OCI-LY1 (cell line): ENCODE measurements at regions not wholly inside any gene's neighbourhood (a gene's known extent, or its start where the extent isn't known, plus 50 kb on each side); places are given as distances from the start of the nearest gene placed in this dataset.

ENCODE experiments used
- H2AFZ ChIP-seq: fragments of 200-600 bp; sonication (generic), shearing (Covaris generic); 2 replicates; pipeline ENCODE4 v1.6.0; 2014; ENCODE audit warnings: antibody characterized with exemption, mild to moderate bottlenecking, low read length
- H3F3A ChIP-seq: fragments of 200-600 bp; sonication (generic), shearing (Covaris generic); 2 replicates; pipeline ENCODE4 v1.6.0; 2014; ENCODE audit warnings: mild to moderate bottlenecking, antibody characterized with exemption, low read length, moderate library complexity; ENCODE audit not compliant: insufficient read depth
- H3K27ac ChIP-seq: fragments of 200-600 bp; sonication (generic); 2 replicates; pipeline ENCODE4 v1.5.1; 2014; ENCODE audit warnings: low read length, mixed run types, mild to moderate bottlenecking, low read depth; ENCODE audit not compliant: poor library complexity, severe bottlenecking
- H3K27me3 ChIP-seq: fragments of 200-600 bp; sonication (generic); 2 replicates; pipeline ENCODE4 v1.6.0; 2014; ENCODE audit warnings: antibody characterized with exemption, mild to moderate bottlenecking, low read length, moderate library complexity; ENCODE audit not compliant: insufficient read depth
- H3K36me3 ChIP-seq: fragments of 200-600 bp; sonication (generic); 2 replicates; pipeline ENCODE4 v1.6.1; 2014; ENCODE audit warnings: mild to moderate bottlenecking, antibody characterized with exemption, low read length, moderate library complexity, mixed read lengths; ENCODE audit not compliant: insufficient read depth
- H3K4me1 ChIP-seq: fragments of 200-600 bp; sonication (generic); 2 replicates; pipeline ENCODE4 v1.5.1; 2014; ENCODE audit warnings: mild to moderate bottlenecking, low read length, moderate library complexity; ENCODE audit not compliant: insufficient read depth, severe bottlenecking
- H3K4me2 ChIP-seq: fragments of 200-600 bp; sonication (generic), shearing (Covaris generic); 2 replicates; pipeline ENCODE4 v1.6.1; 2014; ENCODE audit warnings: low read length
- H3K4me3 ChIP-seq: fragments of 200-600 bp; sonication (generic); 2 replicates; pipeline ENCODE4 v1.5.1; 2014; ENCODE audit warnings: low read length, low read depth, mild to moderate bottlenecking, mixed read lengths; ENCODE audit not compliant: poor library complexity, severe bottlenecking
- H3K79me2 ChIP-seq: fragments of 200-600 bp; shearing (Covaris generic); 2 replicates; pipeline ENCODE4 v1.6.1; 2016; ENCODE audit warnings: mixed run types, low read length, mixed read lengths; ENCODE audit not compliant: insufficient read depth
- H3K9ac ChIP-seq: fragments of 200-600 bp; sonication (generic), shearing (Covaris generic); 2 replicates; pipeline ENCODE4 v1.6.1; 2014; ENCODE audit warnings: mild to moderate bottlenecking, low read length, mixed read lengths
- H3K9me2 ChIP-seq: fragments of 200-600 bp; sonication (generic), shearing (Covaris generic); 2 replicates; pipeline ENCODE4 v1.6.1; 2014; ENCODE audit warnings: low read depth, mild to moderate bottlenecking, low read length, mixed read lengths
- H3K9me3 ChIP-seq: fragments of 200-600 bp; shearing (Covaris generic); 2 replicates; pipeline ENCODE4 v1.6.1; 2014; ENCODE audit warnings: low read length, mixed read lengths
- H4K20me1 ChIP-seq: fragments of 200-600 bp; sonication (generic), shearing (Covaris generic); 2 replicates; pipeline ENCODE4 v1.6.0; 2016; ENCODE audit warnings: mild to moderate bottlenecking, low read length; ENCODE audit not compliant: insufficient read depth
- EZH2 ChIP-seq: fragments of 200-600 bp; sonication (generic), shearing (Covaris generic); IDR thresholded peaks from 2 replicates; pipeline ENCODE4 v1.8.0; 2017; ENCODE audit warnings: borderline replicate concordance, mixed run types, mild to moderate bottlenecking, antibody characterized with exemption, low read length, moderate library complexity, mixed read lengths
- TF ChIP-seq, protein P1 (sequence below): fragments of 200-600 bp; sonication (generic), shearing (Covaris generic); IDR thresholded peaks from 2 replicates; pipeline ENCODE4 v1.5.1; 2017; ENCODE audit warnings: mild to moderate bottlenecking, antibody characterized with exemption, low read length, moderate library complexity, mixed read lengths

DNA sequence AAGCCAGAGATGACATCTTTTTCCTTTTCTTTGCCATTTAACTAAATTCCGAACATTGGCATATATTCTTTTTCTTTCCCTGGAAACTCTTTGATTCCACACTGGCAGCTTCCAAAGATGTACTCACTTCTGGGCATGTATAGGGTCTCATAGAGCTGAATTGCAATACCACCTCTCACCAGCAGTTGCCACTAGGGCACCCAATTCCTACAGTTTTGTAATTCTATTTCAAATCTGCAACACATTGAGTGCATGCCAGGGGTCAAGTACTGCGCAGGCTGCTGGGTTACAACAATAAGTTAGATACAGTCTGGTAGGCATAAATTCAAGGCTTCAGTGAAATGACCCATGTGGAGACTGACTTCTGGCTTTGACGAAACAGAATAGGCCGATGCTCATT, 208.8 kb upstream of the NLRP1 start:
- Histone ChIP-seq H3K9me3 (peaks cover 7% of the 10 kb centered on the region; the same call in 1 of the 2 replicates), H3K27me3 (peaks cover 3% of the 10 kb centered on the region; the same call in 1 of the 2 replicates), H2AFZ (no peak overlapping the region), H3K27ac (no peak overlapping the region), H3K4me3 (no peak overlapping the region), H3K4me1 (no peaks in the 10 kb centered on the region), H3K4me2 (no peak overlapping the region), H3K9me2 (no peaks in the 10 kb centered on the region), H4K20me1 (no peaks in the 10 kb centered on the region), H3K36me3 (no peaks in the 10 kb centered on the region), H3F3A (no peaks in the 10 kb centered on the region), H3K9ac (no peak overlapping the region), H3K79me2 (no peaks in the 10 kb centered on the region)
- no peak for TF ChIP-seq EZH2
- TF ChIP-seq, protein P1, sequence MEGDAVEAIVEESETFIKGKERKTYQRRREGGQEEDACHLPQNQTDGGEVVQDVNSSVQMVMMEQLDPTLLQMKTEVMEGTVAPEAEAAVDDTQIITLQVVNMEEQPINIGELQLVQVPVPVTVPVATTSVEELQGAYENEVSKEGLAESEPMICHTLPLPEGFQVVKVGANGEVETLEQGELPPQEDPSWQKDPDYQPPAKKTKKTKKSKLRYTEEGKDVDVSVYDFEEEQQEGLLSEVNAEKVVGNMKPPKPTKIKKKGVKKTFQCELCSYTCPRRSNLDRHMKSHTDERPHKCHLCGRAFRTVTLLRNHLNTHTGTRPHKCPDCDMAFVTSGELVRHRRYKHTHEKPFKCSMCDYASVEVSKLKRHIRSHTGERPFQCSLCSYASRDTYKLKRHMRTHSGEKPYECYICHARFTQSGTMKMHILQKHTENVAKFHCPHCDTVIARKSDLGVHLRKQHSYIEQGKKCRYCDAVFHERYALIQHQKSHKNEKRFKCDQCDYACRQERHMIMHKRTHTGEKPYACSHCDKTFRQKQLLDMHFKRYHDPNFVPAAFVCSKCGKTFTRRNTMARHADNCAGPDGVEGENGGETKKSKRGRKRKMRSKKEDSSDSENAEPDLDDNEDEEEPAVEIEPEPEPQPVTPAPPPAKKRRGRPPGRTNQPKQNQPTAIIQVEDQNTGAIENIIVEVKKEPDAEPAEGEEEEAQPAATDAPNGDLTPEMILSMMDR, result peak; percentile 18; the same call in 1 of the 2 replicates

- no peak overlapping the region for H3K4me3 ChIP-seq
- H3K27ac ChIP-seq, result no peak overlapping the region
- peaks cover 3% of the 10 kb centered on the region; the same call in 1 of the 2 replicates for H3K27me3 ChIP-seq
- no peaks in the 10 kb centered on the region for H3K4me1 ChIP-seq
- H3K9me2 ChIP-seq, result no peaks in the 10 kb centered on the region
- TF ChIP-seq, protein P1, result peak; percentile 13; the same call in 1 of the 2 replicates
- TF ChIP-seq EZH2, result no peak
- no peaks in the 10 kb centered on the region for H3K36me3 ChIP-seq
- H3K79me2 ChIP-seq, result no peaks in the 10 kb centered on the region
- no peak overlapping the region for H3K9ac ChIP-seq
- H3K9me3 ChIP-seq, result peaks cover 7% of the 10 kb centered on the region; the same call in 1 of the 2 replicates
- H3F3A ChIP-seq, result no peaks in the 10 kb centered on the region
- no peak overlapping the region for H3K4me2 ChIP-seq
- no peak overlapping the region for H2AFZ ChIP-seq
- no peaks in the 10 kb centered on the region for H4K20me1 ChIP-seq
Measured at GRCh38 chr17:5793899-5794298, 209.6 kb upstream of the NLRP1 start.

- H3K9ac ChIP-seq, result no peak overlapping the region
- no peaks in the 10 kb centered on the region for H3K79me2 ChIP-seq
- H3F3A ChIP-seq, result no peaks in the 10 kb centered on the region
- no peaks in the 10 kb centered on the region for H4K20me1 ChIP-seq
- H3K4me1 ChIP-seq, result no peaks in the 10 kb centered on the region
- no peaks in the 10 kb centered on the region for H3K9me2 ChIP-seq
- no peak overlapping the region for H3K4me3 ChIP-seq
- H3K27me3 ChIP-seq, result peaks cover 3% of the 10 kb centered on the region; the same call in 1 of the 2 replicates
- H3K36me3 ChIP-seq, result no peaks in the 10 kb centered on the region
- H3K9me3 ChIP-seq, result peaks cover 7% of the 10 kb centered on the region; the same call in 1 of the 2 replicates
- no peak overlapping the region for H2AFZ ChIP-seq
- H3K27ac ChIP-seq, result no peak overlapping the region
- TF ChIP-seq EZH2, result no peak
- TF ChIP-seq, protein P1, result no peak
- H3K4me2 ChIP-seq, result no peak overlapping the region
Measured at GRCh38 chr17:5794385-5794784, 210.1 kb upstream of the NLRP1 start.
